Pancreas (tissue), 10 donors: ENCODE measurements at regions not wholly inside any gene's neighbourhood (a gene's known extent, or its start where the extent isn't known, plus 50 kb on each side); places are given as distances from the start of the nearest gene placed in this dataset.

Experiments
- ATAC-seq, 4 donors: fragments of 200-7000 bp; cut with Tn5 transposase; one replicate each; pipeline versions ENCODE4 v1.8.0 to v1.9.1; 2020; ENCODE audit warnings: mild to moderate bottlenecking in 4 of 4, moderate library complexity in 4 of 4
- DNase-seq, 6 donors: peaks; one replicate each; pipeline ENCODE4 v3.0.0-alpha.2; 2020
- FAIRE-seq: peaks from 2 replicates; lab custom pipeline; 2012; peaks lifted over from hg19 to GRCh38; lab: Jason Lieb, UNC
- H3K27ac ChIP-seq, 4 donors: fragments of 200-600 bp; sonication (generic); 1 replicate in 3 of 4; 2 replicates in 1 of 4; pipeline versions ENCODE4 v1.5.0 to v1.8.0; 2020
- H3K27me3 ChIP-seq, 4 donors: fragments of 200-600 bp; one replicate each; pipeline ENCODE4 v1.8.0; 2021
- H3K36me3 ChIP-seq, 3 donors: fragments of 200-600 bp; sonication (generic) in 1 of 3; one replicate each; pipeline versions ENCODE4 v1.5.0 to v1.8.0; 2020 to 2021
- H3K4me1 ChIP-seq, 3 donors: fragments of 200-600 bp; one replicate each; pipeline ENCODE4 v1.8.0; 2021
- H3K4me3 ChIP-seq, 4 donors: fragments of 200-600 bp; sonication (generic) in 2 of 4; one replicate each; pipeline versions ENCODE4 v1.5.0 to v1.8.0; 2020 to 2021
- H3K9me3 ChIP-seq, 4 donors: fragments of 200-600 bp; one replicate each; pipeline ENCODE4 v1.8.0; 2021
- CTCF ChIP-seq, 4 donors: fragments of 200-600 bp; sonication (generic) in 3 of 4; IDR thresholded peaks; one replicate each; pipeline versions ENCODE4 v1.5.0 to v1.8.0; 2021; ENCODE audit warnings: antibody characterized with exemption in 4 of 4
- WGBS, 2 donors: extraction: QIAGEN DNeasy Blood & Tissue Kit; methylation state at CpG; one replicate each; pipeline ENCODE4 v1.1.7; 2013; 5-methylcytosine and 5-hydroxymethylcytosine counted together
- intact Hi-C, 3 donors: fragments of 100-400 bp; cut with DNase I; formaldehyde crosslinking; loops; one replicate each; pipeline versions ENCODE4 v1.11.1 to v1.14.2; 2022
- donor health status: healthy with polysubstance abuse.
- donor health status: DM: no; HTN: no; CAD: no; lungs with moderate emphysema.
- donor health status: DM: no; HTN: no; CAD: no.
- donor health status: control.
- donor health status: control.
- donor health status: Bipolar disorder and iron deficiency.
- donor health status: DM: yes; HTN: yes; CAD: no.
- donor health status: DM: no; HTN: no; CAD: no.
- donor health status: DM: no; HTN: no; CAD: no.
- donor health status: DM: yes; HTN: yes; CAD: no.

- ATAC-seq: peak in 2 of 4 donors; percentile 52 to 57
- Histone ChIP-seq H3K4me1 (peaks cover 4 to 10% (median 8%) of the 10 kb centered on the region in 3 donors), H3K36me3 (no peaks in the 10 kb centered on the region), H3K4me3 (no peak overlapping the region), H3K27ac (no peak overlapping the region), H3K27me3 (no peaks in the 10 kb centered on the region), H3K9me3 (no peaks in the 10 kb centered on the region)
- peak in 1 of 6 donors; percentile 4 for DNase-seq
- intact Hi-C loops: no loop called here
- no peak for FAIRE-seq
- no peak for TF ChIP-seq CTCF (IDR thresholded peaks at IDR 0.05)
- WGBS, 2 donors: 47 to 56% methylated on average over 3 of the region's 3 CpGs
Measured at GRCh38 chr10:28215930-28216329, 86.9 kb downstream of the MPP7 start.

- Histone ChIP-seq H3K27me3 (no peaks in the 10 kb centered on the region), H3K4me1 (peaks cover 4 to 10% (median 8%) of the 10 kb centered on the region in 3 donors), H3K27ac (no peak overlapping the region), H3K4me3 (no peak overlapping the region), H3K9me3 (no peaks in the 10 kb centered on the region), H3K36me3 (no peaks in the 10 kb centered on the region)
- TF ChIP-seq CTCF (IDR thresholded peaks at IDR 0.05): no peak
- 79 to 81% methylated on average over 6 of the region's 6 CpGs for WGBS, 2 donors
- intact Hi-C loops: no loop called here
- ATAC-seq (no peak), DNase-seq (no peak), FAIRE-seq (no peak)
Measured at GRCh38 chr10:28214219-28214618, 88.6 kb downstream of the MPP7 start.

GRCh38 chr10:28211759-28212158 lies 91.1 kb downstream of the MPP7 start:
- no peak for FAIRE-seq

GRCh38 chr10:28207799-28208198 lies 95.1 kb downstream of the MPP7 start:
- TF ChIP-seq CTCF (IDR thresholded peaks at IDR 0.05): no peak
- H3K27me3 ChIP-seq: no peaks in the 10 kb centered on the region
- H3K4me1 ChIP-seq: no peaks in the 10 kb centered on the region
- WGBS, 2 donors: 93% methylated on average over 2 of the region's 2 CpGs
- H3K4me3 ChIP-seq: no peak overlapping the region
- no peaks in the 10 kb centered on the region for H3K9me3 ChIP-seq
- FAIRE-seq (no peak), DNase-seq (no peak), ATAC-seq (no peak)
- no peaks in the 10 kb centered on the region for H3K36me3 ChIP-seq
- H3K27ac ChIP-seq: no peak overlapping the region
- intact Hi-C loops: no loop called here

More at GRCh38 chr10:28211759-28212158, 91.1 kb downstream of the MPP7 start:
- WGBS, 2 donors: 93 to 96% methylated on average over 5 of the region's 5 CpGs
- no peaks in the 10 kb centered on the region for H3K27me3 ChIP-seq
- peaks cover 0 to 10% (median 8%) of the 10 kb centered on the region in 3 donors for H3K4me1 ChIP-seq
- TF ChIP-seq CTCF (IDR thresholded peaks at IDR 0.05): no peak
- DNase-seq: no peak
- no peak for ATAC-seq
- H3K4me3 ChIP-seq: no peak overlapping the region
- H3K9me3 ChIP-seq: no peaks in the 10 kb centered on the region
- H3K27ac ChIP-seq: no peak overlapping the region
- intact Hi-C loops: no loop called here
- H3K36me3 ChIP-seq: no peaks in the 10 kb centered on the region

GRCh38 chr10:28202941-28203352 lies 99.9 kb downstream of the MPP7 start:
- no peak for TF ChIP-seq CTCF (IDR thresholded peaks at IDR 0.05)
- intact Hi-C loops: no loop called here
- Histone ChIP-seq H3K36me3 (no peaks in the 10 kb centered on the region), H3K4me1 (no peaks in the 10 kb centered on the region), H3K4me3 (no peak overlapping the region), H3K27ac (no peak overlapping the region), H3K27me3 (no peaks in the 10 kb centered on the region), H3K9me3 (no peaks in the 10 kb centered on the region)
- no peak for FAIRE-seq
- peak in 1 of 6 donors; percentile 10 for DNase-seq
- 71 to 81% methylated on average over 5 of the region's 5 CpGs for WGBS, 2 donors
- ATAC-seq: peak in 2 of 4 donors; percentile 55 to 57
